A673 (cell line): ENCODE measurements at regions not wholly inside any gene's neighbourhood (a gene's known extent, or its start where the extent isn't known, plus 50 kb on each side); places are given as distances from the start of the nearest gene placed in this dataset.

Experiments
- CTCF ChIP-seq: fragments of 300-800, 200-600 bp; sonication (generic); conservative IDR thresholded peaks from 2 replicates; pipeline ENCODE4 v1.5.1; 2017; ENCODE audit warnings: low read depth, mild to moderate bottlenecking, antibody characterized with exemption, low read length, moderate library complexity, mixed read lengths
- EZH2 ChIP-seq: fragments of 200-600 bp; sonication (generic); IDR thresholded peaks from 2 replicates; pipeline ENCODE4 v1.6.1; 2017; ENCODE audit warnings: borderline replicate concordance, low read depth, mild to moderate bottlenecking, mixed read lengths, antibody characterized with exemption, low read length; ENCODE audit not compliant: poor library complexity, severe bottlenecking

- TF ChIP-seq CTCF (no peak), EZH2 (no peak)
These were observed 98.1 kb upstream of the OTUD4 start for GRCh38 chr4:145278341-145279121.
